ENCODE measurements at regions not wholly inside any gene's neighbourhood (a gene's known extent, or its start where the extent isn't known, plus 50 kb on each side); places are given as distances from the start of the nearest gene placed in this dataset.

- H3K27me3 Mint-ChIP-seq (ENCODE audit: insufficient read depth, low read depth) = no peaks in the 10 kb centered on the region
- no peak for TF ChIP-seq CTCF (IDR thresholded peaks at IDR 0.05)
- no peak for TF ChIP-seq EZH2phosphoT487 (IDR thresholded peaks at IDR 0.05)
- TF ChIP-seq EZH2 (IDR thresholded peaks at IDR 0.05) = no peak
- Histone ChIP-seq H3K4me1 (no peaks in the 10 kb centered on the region), H3K4me3 (no peak overlapping the region), H3K9ac (no peak overlapping the region), H3K4me2 (no peak overlapping the region), H3K79me2 (ENCODE audit: low read depth) (no peaks in the 10 kb centered on the region), H2AFZ (replicated peaks) (no peak overlapping the region), H3K27ac (no peak overlapping the region), H3F3A (ENCODE audit: low read depth) (no peaks in the 10 kb centered on the region), H4K20me1 (ENCODE audit: low read depth) (no peaks in the 10 kb centered on the region), H3K27me3 (no peaks in the 10 kb centered on the region), H3K36me3 (no peaks in the 10 kb centered on the region), H3K9me3 (ENCODE audit: low read depth) (no peaks in the 10 kb centered on the region)
- H3K36me3 Mint-ChIP-seq = peaks cover 2% of the 10 kb centered on the region
- H3K4me3 Mint-ChIP-seq = no peak overlapping the region
- peaks cover 12% of the 10 kb centered on the region for H3K9me3 Mint-ChIP-seq
- no peak overlapping the region for H3K27ac Mint-ChIP-seq
- no peaks in the 10 kb centered on the region for H3K4me1 Mint-ChIP-seq
- DNase-seq (ENCODE audit: low spot score) = no peak
Observed at GRCh38 chr11:80309301-80309700, 868.5 kb upstream of the TENM4 start.

- no peaks in the 10 kb centered on the region for H4K20me1 ChIP-seq (ENCODE audit: low read depth)
- Mint-ChIP-seq H3K4me3 (no peak overlapping the region), H3K27ac (no peak overlapping the region), H3K9me3 (peaks cover 24% of the 10 kb centered on the region), H3K27me3 (ENCODE audit: insufficient read depth, low read depth) (no peaks in the 10 kb centered on the region), H3K36me3 (peaks cover 4% of the 10 kb centered on the region), H3K4me1 (no peaks in the 10 kb centered on the region)
- no peak overlapping the region for H3K4me2 ChIP-seq
- DNase-seq (ENCODE audit: low spot score) = no peak
- no peak for TF ChIP-seq EZH2phosphoT487 (IDR thresholded peaks at IDR 0.05)
- no peak for TF ChIP-seq CTCF (IDR thresholded peaks at IDR 0.05)
- no peak for TF ChIP-seq EZH2 (IDR thresholded peaks at IDR 0.05)
- H3K79me2 ChIP-seq (ENCODE audit: low read depth) = no peaks in the 10 kb centered on the region
- H3K36me3 ChIP-seq = no peaks in the 10 kb centered on the region
- H3K9me3 ChIP-seq (ENCODE audit: low read depth) = no peaks in the 10 kb centered on the region
- H3K4me3 ChIP-seq = no peak overlapping the region
- no peaks in the 10 kb centered on the region for H3K4me1 ChIP-seq
- no peak overlapping the region for H2AFZ ChIP-seq (replicated peaks)
- no peak overlapping the region for H3K9ac ChIP-seq
- no peaks in the 10 kb centered on the region for H3K27me3 ChIP-seq
- H3F3A ChIP-seq (ENCODE audit: low read depth) = no peaks in the 10 kb centered on the region
- H3K27ac ChIP-seq = no peak overlapping the region
Observed at GRCh38 chr11:80307676-80308075, 866.8 kb upstream of the TENM4 start.

- no peaks in the 10 kb centered on the region for H3K27me3 Mint-ChIP-seq (ENCODE audit: insufficient read depth, low read depth)
- H3K4me3 Mint-ChIP-seq = no peak overlapping the region
- H3K36me3 Mint-ChIP-seq = peaks cover 2% of the 10 kb centered on the region
- no peaks in the 10 kb centered on the region for H3F3A ChIP-seq (ENCODE audit: low read depth)
- H4K20me1 ChIP-seq (ENCODE audit: low read depth) = no peaks in the 10 kb centered on the region
- H3K4me1 ChIP-seq = no peaks in the 10 kb centered on the region
- no peaks in the 10 kb centered on the region for H3K27me3 ChIP-seq
- H3K4me2 ChIP-seq = no peak overlapping the region
- no peak overlapping the region for H3K4me3 ChIP-seq
- no peak overlapping the region for H3K27ac ChIP-seq
- H3K36me3 ChIP-seq = no peaks in the 10 kb centered on the region
- H2AFZ ChIP-seq (replicated peaks) = no peak overlapping the region
- DNase-seq (ENCODE audit: low spot score) = no peak
- H3K9me3 Mint-ChIP-seq = peaks cover 6% of the 10 kb centered on the region
- H3K79me2 ChIP-seq (ENCODE audit: low read depth) = no peaks in the 10 kb centered on the region
- TF ChIP-seq CTCF (IDR thresholded peaks at IDR 0.05) (no peak), EZH2phosphoT487 (IDR thresholded peaks at IDR 0.05) (no peak), EZH2 (IDR thresholded peaks at IDR 0.05) (no peak)
- no peak overlapping the region for H3K9ac ChIP-seq
- H3K9me3 ChIP-seq (ENCODE audit: low read depth) = no peaks in the 10 kb centered on the region
- H3K27ac Mint-ChIP-seq = no peak overlapping the region
- H3K4me1 Mint-ChIP-seq = no peaks in the 10 kb centered on the region
Observed at GRCh38 chr11:80297858-80298632, 857.2 kb upstream of the TENM4 start.

Measured in neural progenitor cell (in vitro differentiated cells).